ENCODE measurements at regions not wholly inside any gene's neighbourhood (a gene's known extent, or its start where the extent isn't known, plus 50 kb on each side); places are given as distances from the start of the nearest gene placed in this dataset.

- TF ChIP-seq POLR2AphosphoS5 (IDR thresholded peaks at IDR 0.05; ENCODE audit: low read depth, low read length), result no peak
- no peak for TF ChIP-seq CTCF (IDR thresholded peaks at IDR 0.05)
- TF ChIP-seq TCF7L2 (IDR thresholded peaks at IDR 0.05; ENCODE audit: low read depth, low read length), result no peak
- no peak for TF ChIP-seq SIN3A (IDR thresholded peaks at IDR 0.05; ENCODE audit: borderline replicate concordance, insufficient read depth, low read depth, low read length)
These were observed 535.9 kb upstream of the VRK2 start for GRCh38 chr2:57510704-57511103.

Measured in Panc1 (cell line).